NCI-H226 (cell line): ENCODE measurements at regions not wholly inside any gene's neighbourhood (a gene's known extent, or its start where the extent isn't known, plus 50 kb on each side); places are given as distances from the start of the nearest gene placed in this dataset.
"Not testable (repeated sequence)": the region's sequence is repeated elsewhere in the genome, so short reads cannot be mapped to it uniquely, and the experiment has no call there.

Experiments
- DNase-seq: peaks from one replicate; pipeline ENCODE4 v3.0.0-alpha.2; 2015

GRCh38 chr12:126899926-126900792, 1366.8 kb upstream of the TMEM132C start:
- DNase-seq: no peak

GRCh38 chr12:126903027-126903876, 1363.7 kb upstream of the TMEM132C start:
- no peak for DNase-seq

- no peak for DNase-seq
These were observed 1361.2 kb upstream of the TMEM132C start for GRCh38 chr12:126905752-126906151.

GRCh38 chr12:126907900-126908764, 1358.8 kb upstream of the TMEM132C start:
- DNase-seq: no peak

- DNase-seq: no peak
These were observed 1358.2 kb upstream of the TMEM132C start for GRCh38 chr12:126908765-126909142.

GRCh38 chr12:126910570-126910969, 1356.4 kb upstream of the TMEM132C start:
- no peak for DNase-seq

- no peak for DNase-seq
These were observed 1354.9 kb upstream of the TMEM132C start for GRCh38 chr12:126912111-126912510.

- DNase-seq: no peak
These were observed 1352.7 kb upstream of the TMEM132C start for GRCh38 chr12:126914170-126914793.

GRCh38 chr12:126915309-126915708, 1351.7 kb upstream of the TMEM132C start:
- DNase-seq: no peak

- no peak for DNase-seq
These were observed 1340.9 kb upstream of the TMEM132C start for GRCh38 chr12:126926023-126926594.

- DNase-seq: no peak
These were observed 1336.7 kb upstream of the TMEM132C start for GRCh38 chr12:126930234-126930633.

GRCh38 chr12:126932156-126932555, 1334.8 kb upstream of the TMEM132C start:
- no peak for DNase-seq

- no peak for DNase-seq
These were observed 1331.5 kb upstream of the TMEM132C start for GRCh38 chr12:126935435-126935834.

GRCh38 chr12:126936181-126936851, 1330.7 kb upstream of the TMEM132C start:
- DNase-seq: no peak

- DNase-seq: no peak
These were observed 1329.5 kb upstream of the TMEM132C start for GRCh38 chr12:126937431-126937830.

- no peak for DNase-seq
These were observed 1322.3 kb upstream of the TMEM132C start for GRCh38 chr12:126944684-126945083.

- not testable (repeated sequence) for DNase-seq
These were observed 1320.0 kb upstream of the TMEM132C start for GRCh38 chr12:126946958-126947357.

- no peak for DNase-seq
These were observed 1317.4 kb upstream of the TMEM132C start for GRCh38 chr12:126949558-126949957.

- DNase-seq: no peak
These were observed 1316.7 kb upstream of the TMEM132C start for GRCh38 chr12:126950266-126950665.

- no peak for DNase-seq
These were observed 1314.6 kb upstream of the TMEM132C start for GRCh38 chr12:126952096-126953007.
